K562 (cell line): ENCODE measurements at regions not wholly inside any gene's neighbourhood (a gene's known extent, or its start where the extent isn't known, plus 50 kb on each side); places are given as distances from the start of the nearest gene placed in this dataset.

Source experiments
- ATAC-seq: fragments of 200-7000 bp; cut with Tn5 transposase; 3 replicates; pipeline ENCODE4 v1.9.1; 2020; ENCODE audit warnings: moderate library complexity
- BruUV-seq: library from RNA; stranded (reverse); fragments of 400-500 nt; replicated peaks from 2 replicates; lab custom pipeline; 2021; lab: Mats Ljungman, UMichigan
- CTCF ChIA-PET: fragments of 300-600 bp; formaldehyde crosslinking; extraction: SDS; loops from one replicate; lab custom pipeline; 2021; ENCODE audit warnings: low intra/inter-chr PET ratio; lab: Yijun Ruan, JAX
- POLR2A ChIA-PET: fragments of 300-600, 350-650 bp; sonication (Branson Sonifier 250); formaldehyde crosslinking; extraction: SDS; loops from one replicate; lab custom pipeline; 2021; ENCODE audit warnings: antibody characterized with exemption, inconsistent platforms; lab: Yijun Ruan, JAX
- DNase-seq, 4 experiments: peaks; one replicate each; pipeline versions ENCODE4 v3.0.0 to v3.0.0-alpha.2; 2011 to 2018; ENCODE audit warnings: low spot score in 3 of 4, mixed read lengths in 3 of 4; ENCODE audit errors: extremely low read depth in 1 of 4
- FAIRE-seq: peaks from 2 replicates; lab custom pipeline; 2011; peaks lifted over from hg19 to GRCh38; lab: Jason Lieb, UNC
- H2AFZ ChIP-seq: 2 replicates; pipeline ENCODE4 v1.6.0; 2011; ENCODE audit warnings: low read depth, low read length, control low read depth, inconsistent platforms
- H3K27ac ChIP-seq: fragments of 200-600 bp; 3 replicates; pipeline ENCODE4 v1.8.0; 2011; ENCODE audit warnings: low read depth, mild to moderate bottlenecking, control low read depth, inconsistent platforms, low read length, moderate library complexity, mixed read lengths; ENCODE audit errors: extremely low read depth
- H3K27me3 ChIP-seq, 2 experiments: fragments of 300-600 bp in 1 of 2; 2 replicates in 1 of 2; 3 replicates in 1 of 2; pipeline versions ENCODE4 v1.6.0 to v1.8.0; 2011; ENCODE audit warnings: inconsistent platforms in 2 of 2, low read length in 2 of 2, mild to moderate bottlenecking in 1 of 2, mixed read lengths in 1 of 2, moderate library complexity in 1 of 2; ENCODE audit not compliant: control insufficient read depth in 2 of 2, insufficient read depth in 2 of 2
- H3K36me3 ChIP-seq: fragments of 300-600 bp; 3 replicates; pipeline ENCODE4 v1.8.0; 2011; ENCODE audit warnings: mild to moderate bottlenecking, low read length, inconsistent platforms; ENCODE audit not compliant: control insufficient read depth, insufficient read depth
- H3K4me1 ChIP-seq, 2 experiments: fragments of 200-600 bp in 1 of 2; replicated peaks in 1 of 2; 2 replicates in 1 of 2; 3 replicates in 1 of 2; pipeline versions ENCODE4 v1.5.1 to v1.8.0; 2011; ENCODE audit warnings: inconsistent platforms in 2 of 2, low read length in 2 of 2, mild to moderate bottlenecking in 1 of 2, mixed read lengths in 1 of 2, moderate library complexity in 1 of 2; ENCODE audit not compliant: control insufficient read depth in 2 of 2, insufficient read depth in 2 of 2
- H3K4me2 ChIP-seq: 2 replicates; pipeline ENCODE4 v1.6.1; 2011; ENCODE audit warnings: low read length, control low read depth, inconsistent platforms, mixed read lengths; ENCODE audit not compliant: insufficient read depth
- H3K4me3 ChIP-seq: fragments of 200-600 bp; sonication (generic), shearing (Covaris generic); 2 replicates; pipeline ENCODE4 v1.5.1; 2016; ENCODE audit warnings: control low read depth, inconsistent platforms
- H3K79me2 ChIP-seq: fragments of 200-600 bp; 3 replicates; pipeline ENCODE4 v1.8.0; 2011; ENCODE audit warnings: low read length, inconsistent platforms; ENCODE audit not compliant: control insufficient read depth, insufficient read depth
- H3K9ac ChIP-seq, 2 experiments: 2 replicates each; pipeline versions ENCODE4 v1.6.0 to v1.6.1; 2011; ENCODE audit warnings: low read depth in 2 of 2, low read length in 2 of 2, control low read depth in 1 of 2, inconsistent platforms in 1 of 2, mild to moderate bottlenecking in 1 of 2, mixed read lengths in 1 of 2; ENCODE audit not compliant: insufficient read depth in 1 of 2
- H3K9me1 ChIP-seq: one replicate; pipeline ENCODE4 v1.6.0; 2011; ENCODE audit warnings: inconsistent platforms, mild to moderate bottlenecking, low read length, moderate library complexity; ENCODE audit not compliant: control insufficient read depth, insufficient read depth
- H3K9me3 ChIP-seq: replicated peaks from 2 replicates; pipeline ENCODE4 v1.5.1; 2011; ENCODE audit warnings: low read depth, low read length, inconsistent platforms; ENCODE audit not compliant: control insufficient read depth, insufficient read depth
- H4K20me1 ChIP-seq: replicated peaks from 2 replicates; pipeline ENCODE4 v1.6.1; 2011; ENCODE audit warnings: low read length, inconsistent platforms, mixed read lengths; ENCODE audit not compliant: control insufficient read depth, insufficient read depth
- ATF3 ChIP-seq, 2 experiments: fragments of 450-650 bp in 1 of 2; sonication (generic) in 1 of 2; formaldehyde crosslinking in 1 of 2; IDR thresholded peaks in 1 of 2; conservative IDR thresholded peaks in 1 of 2; 2 replicates each; pipeline versions ENCODE4 v1.6.1 to v1.8.1; 2016 to 2023; ENCODE audit warnings: mild to moderate bottlenecking in 2 of 2, moderate library complexity in 2 of 2, inconsistent platforms in 1 of 2, missing genetic modification reagents in 1 of 2
- CEBPB ChIP-seq: fragments of 450-650 bp; IDR thresholded peaks from 2 replicates; pipeline ENCODE4 v1.6.1; 2016; ENCODE audit warnings: missing genetic modification characterization, missing compliant biosample characterization
- CEBPG ChIP-seq, 3 experiments: fragments of 200-800 bp in 1 of 3; sonication (Bioruptor generic) in 1 of 3; sonication (generic) in 1 of 3; formaldehyde crosslinking in 1 of 3; IDR thresholded peaks in 2 of 3; conservative IDR thresholded peaks in 1 of 3; 2 replicates each; pipeline versions ENCODE4 v1.6.1 to v1.8.0; 2016 to 2022; ENCODE audit warnings: missing compliant biosample characterization in 2 of 3, missing genetic modification characterization in 2 of 3, mild to moderate bottlenecking in 1 of 3, missing genetic modification reagents in 1 of 3
- CGGBP1 ChIP-seq: fragments of 250-450 bp; sonication (Bioruptor Pico); IDR thresholded peaks from 2 replicates; pipeline ENCODE4 v1.9.0; 2021; ENCODE audit warnings: mild to moderate bottlenecking
- DMBX1 ChIP-seq: fragments of 250-450 bp; sonication (Bioruptor Pico); IDR thresholded peaks from 2 replicates; pipeline ENCODE4 v1.8.0; 2022; ENCODE audit warnings: inconsistent platforms, mild to moderate bottlenecking, moderate library complexity, borderline replicate concordance
- EZH2 ChIP-seq: IDR thresholded peaks from 2 replicates; pipeline ENCODE4 v1.6.1; 2012; ENCODE audit warnings: low read depth, mild to moderate bottlenecking, inconsistent platforms, low read length, borderline replicate concordance
- IRF9 ChIP-seq: fragments of 450-650 bp; IDR thresholded peaks from 2 replicates; pipeline ENCODE4 v1.6.1; 2016; ENCODE audit warnings: missing biosample characterization, missing genetic modification characterization
- MNT ChIP-seq, 2 experiments: fragments of 450-650 bp; conservative IDR thresholded peaks; 2 replicates each; pipeline ENCODE4 v1.6.1; 2017; ENCODE audit warnings: mild to moderate bottlenecking in 2 of 2, moderate library complexity in 2 of 2
- RFX7 ChIP-seq: fragments of 250-450 bp; sonication (Bioruptor Pico); IDR thresholded peaks from 2 replicates; pipeline ENCODE4 v1.5.1; 2021; ENCODE audit warnings: mild to moderate bottlenecking
- RUNX1 ChIP-seq: sonication (generic); IDR thresholded peaks from 2 replicates; pipeline ENCODE4 v1.6.1; 2016; ENCODE audit warnings: antibody characterized with exemption, low read depth
- SAFB ChIP-seq: fragments of 200-400 bp; formaldehyde crosslinking; IDR thresholded peaks from 2 replicates; pipeline ENCODE4 v1.6.1; 2017; ENCODE audit warnings: low read depth, low read length, borderline replicate concordance
- SMAD2 ChIP-seq: fragments of 150-350 bp; IDR thresholded peaks from 2 replicates; pipeline ENCODE4 v1.6.1; 2014; ENCODE audit warnings: low read depth, mild to moderate bottlenecking, low read length
- THAP7 ChIP-seq: fragments of 250-450 bp; sonication (Bioruptor Pico); IDR thresholded peaks from 2 replicates; pipeline ENCODE4 v1.5.0; 2021
- WGBS: fragments of 100-300 bp; shearing (Covaris generic); methylation state at CpG from one replicate; pipeline ENCODE4 v1.1.6; 2016; ENCODE audit warnings: low coverage, mixed read lengths; ENCODE audit not compliant: insufficient coverage; ENCODE audit errors: missing lambda C conversion rate; 5-methylcytosine and 5-hydroxymethylcytosine counted together
- in situ Hi-C: fragments of 300-500 bp; cut with MboI; formaldehyde crosslinking; loops from 4 replicates; pipeline ENCODE4 v1.15.0; 2018; ENCODE audit warnings: inconsistent platforms, mixed read lengths
- intact Hi-C: fragments of 100-400 bp; cut with micrococcal nuclease; formaldehyde crosslinking; loops from 2 replicates; pipeline ENCODE4 v1.14.2; 2022

- DNase-seq (no peak), FAIRE-seq (no peak), ATAC-seq (no peak)
- H3K79me2 ChIP-seq, result no peaks in the 10 kb centered on the region
- in situ Hi-C loops, result loop anchor here (25.0 kb wide), 1 partner anchor 1059 kb away; no protein-coding TSS in a partner anchor
- CTCF ChIA-PET, result no interaction called here
- no peaks in the 10 kb centered on the region for H3K27me3 ChIP-seq
- no TSS peak for BruUV-seq
- no peak overlapping the region for H3K27ac ChIP-seq
- 69% methylated on average over 7 of the region's 7 CpGs for WGBS
- no peaks in the 10 kb centered on the region for H3K9me3 ChIP-seq
- H4K20me1 ChIP-seq, result no peaks in the 10 kb centered on the region
- TF ChIP-seq THAP7 (CRISPR knock-in tag) (no peak), SMAD2 (no peak), EZH2 (no peak), IRF9 (tag) (peak; percentile 92), CEBPG (CRISPR knock-in tag; IDR thresholded peaks at IDR 0.05) (no peak), CEBPG (tag; conservative IDR thresholded peaks at IDR 0.05 in 1 of 2, IDR thresholded peaks at IDR 0.05 in 1 of 2) (peak; percentile 89 to 100), RFX7 (CRISPR knock-in tag) (no peak), RUNX1 (no peak), CEBPB (tag) (peak; percentile 98), ATF3 (IDR thresholded peaks at IDR 0.05) (0 out of 2 replicates have a peak, but pooled peaks have one; percentile 25), ATF3 (CRISPR knock-in tag; conservative IDR thresholded peaks at IDR 0.05) (no peak), MNT (conservative IDR thresholded peaks at IDR 0.05) (no peak), DMBX1 (CRISPR knock-in tag) (no peak), CGGBP1 (CRISPR knock-in tag) (no peak), SAFB (no peak)
- TF ChIP-seq, all 486 proteins: peak for 4
- H3K4me1 ChIP-seq, result peaks cover 0 to 8% of the 10 kb centered on the region in 2 experiments; a peak in 2 of 5 replicates
- H3K4me3 ChIP-seq, result no peak overlapping the region
- H3K4me2 ChIP-seq, result no peak overlapping the region
- no peak overlapping the region for H3K9ac ChIP-seq
- no peaks in the 10 kb centered on the region for H3K36me3 ChIP-seq
- POLR2A ChIA-PET, result no interaction called here
- H2AFZ ChIP-seq, result no peak overlapping the region
- intact Hi-C loops, result no loop called here
- no peaks in the 10 kb centered on the region for H3K9me1 ChIP-seq
Observed at GRCh38 chr6:144578385-144579350, 293.5 kb downstream of the UTRN start.
